ENCODE measurements at regions not wholly inside any gene's neighbourhood (a gene's known extent, or its start where the extent isn't known, plus 50 kb on each side); places are given as distances from the start of the nearest gene placed in this dataset.

DNA sequence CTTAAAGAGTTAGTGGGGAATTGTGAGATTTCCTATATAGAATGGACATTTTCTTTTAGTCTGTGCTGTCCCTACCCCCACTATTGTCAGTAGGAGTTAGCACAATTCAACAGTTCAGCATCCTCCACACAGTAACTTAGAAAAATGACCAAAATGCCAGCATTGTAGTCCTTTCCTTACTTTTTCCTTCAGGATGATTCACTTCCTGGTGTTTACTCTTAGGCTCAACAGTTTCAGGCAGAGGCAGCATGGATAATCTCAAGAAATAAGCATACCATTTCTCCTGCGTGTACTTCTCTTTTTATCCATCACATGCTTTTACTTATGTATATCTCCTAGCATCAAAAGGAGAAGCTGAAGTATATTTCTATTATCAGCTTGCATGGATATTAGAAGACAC, 683.4 kb downstream of the SLC16A7 start:
- Histone ChIP-seq H3K9me3 (ENCODE audit: control insufficient read depth, insufficient read depth, low read length) (no peaks in the 10 kb centered on the region; the same call in 1 of the 2 replicates), H3F3A (ENCODE audit: control insufficient read depth, insufficient read depth) (no peaks in the 10 kb centered on the region), H3K4me1 (ENCODE audit: control insufficient read depth, low read length) (no peaks in the 10 kb centered on the region), H3K4me3 (ENCODE audit: low read length) (no peak overlapping the region), H4K20me1 (ENCODE audit: control insufficient read depth, insufficient read depth, low read depth, low read length) (no peaks in the 10 kb centered on the region), H3K4me2 (ENCODE audit: low read length) (no peak overlapping the region), H3K27ac (ENCODE audit: low read depth, low read length) (no peak overlapping the region), H3K27me3 (ENCODE audit: control insufficient read depth, low read length) (no peaks in the 10 kb centered on the region), H3K79me2 (ENCODE audit: control insufficient read depth, low read length) (no peaks in the 10 kb centered on the region), H3K36me3 (ENCODE audit: control insufficient read depth, low read length) (no peaks in the 10 kb centered on the region), H3K9me2 (replicated peaks; ENCODE audit: control insufficient read depth, low read length) (no peaks in the 10 kb centered on the region)
- TF ChIP-seq EZH2phosphoT487 (IDR thresholded peaks at IDR 0.05; ENCODE audit: borderline replicate concordance, low read length) = no peak
- TF ChIP-seq, protein P1, sequence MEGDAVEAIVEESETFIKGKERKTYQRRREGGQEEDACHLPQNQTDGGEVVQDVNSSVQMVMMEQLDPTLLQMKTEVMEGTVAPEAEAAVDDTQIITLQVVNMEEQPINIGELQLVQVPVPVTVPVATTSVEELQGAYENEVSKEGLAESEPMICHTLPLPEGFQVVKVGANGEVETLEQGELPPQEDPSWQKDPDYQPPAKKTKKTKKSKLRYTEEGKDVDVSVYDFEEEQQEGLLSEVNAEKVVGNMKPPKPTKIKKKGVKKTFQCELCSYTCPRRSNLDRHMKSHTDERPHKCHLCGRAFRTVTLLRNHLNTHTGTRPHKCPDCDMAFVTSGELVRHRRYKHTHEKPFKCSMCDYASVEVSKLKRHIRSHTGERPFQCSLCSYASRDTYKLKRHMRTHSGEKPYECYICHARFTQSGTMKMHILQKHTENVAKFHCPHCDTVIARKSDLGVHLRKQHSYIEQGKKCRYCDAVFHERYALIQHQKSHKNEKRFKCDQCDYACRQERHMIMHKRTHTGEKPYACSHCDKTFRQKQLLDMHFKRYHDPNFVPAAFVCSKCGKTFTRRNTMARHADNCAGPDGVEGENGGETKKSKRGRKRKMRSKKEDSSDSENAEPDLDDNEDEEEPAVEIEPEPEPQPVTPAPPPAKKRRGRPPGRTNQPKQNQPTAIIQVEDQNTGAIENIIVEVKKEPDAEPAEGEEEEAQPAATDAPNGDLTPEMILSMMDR (IDR thresholded peaks at IDR 0.05; ENCODE audit: low read depth, low read length, poor library complexity, severe bottlenecking) = no peak

DNA sequence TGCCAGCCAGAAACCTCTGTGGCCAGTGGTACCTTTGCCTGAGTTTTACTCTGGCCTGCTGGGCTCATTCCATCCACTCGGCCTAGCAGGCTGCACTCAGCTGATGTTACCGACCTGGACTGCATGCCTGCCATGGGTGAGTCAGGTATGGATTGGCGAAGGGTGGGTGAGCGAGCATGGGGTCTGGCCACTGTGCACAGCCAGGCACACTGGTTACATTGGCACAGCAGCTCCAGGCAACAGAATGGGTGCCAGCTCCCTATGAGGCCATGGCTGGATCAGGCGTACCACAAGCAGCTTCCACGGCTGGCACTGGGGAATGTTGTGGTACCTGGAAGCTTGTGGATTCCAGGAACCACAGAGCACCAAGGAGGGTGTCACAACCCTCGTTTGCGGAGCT, 685.7 kb downstream of the SLC16A7 start:
- Histone ChIP-seq H3K9me2 (replicated peaks; ENCODE audit: control insufficient read depth, low read length) (no peaks in the 10 kb centered on the region), H3K36me3 (ENCODE audit: control insufficient read depth, low read length) (no peaks in the 10 kb centered on the region), H3K4me2 (ENCODE audit: low read length) (no peak overlapping the region), H3K79me2 (ENCODE audit: control insufficient read depth, low read length) (no peaks in the 10 kb centered on the region), H4K20me1 (ENCODE audit: control insufficient read depth, insufficient read depth, low read depth, low read length) (no peaks in the 10 kb centered on the region), H3F3A (ENCODE audit: control insufficient read depth, insufficient read depth) (no peaks in the 10 kb centered on the region), H3K4me3 (ENCODE audit: low read length) (no peak overlapping the region), H3K9me3 (ENCODE audit: control insufficient read depth, insufficient read depth, low read length) (no peaks in the 10 kb centered on the region; the same call in 1 of the 2 replicates), H3K27me3 (ENCODE audit: control insufficient read depth, low read length) (no peaks in the 10 kb centered on the region), H3K4me1 (ENCODE audit: control insufficient read depth, low read length) (no peaks in the 10 kb centered on the region), H3K27ac (ENCODE audit: low read depth, low read length) (no peak overlapping the region)
- TF ChIP-seq EZH2phosphoT487 (IDR thresholded peaks at IDR 0.05; ENCODE audit: borderline replicate concordance, low read length) = no peak
- TF ChIP-seq, protein P1 (IDR thresholded peaks at IDR 0.05; ENCODE audit: low read depth, low read length, poor library complexity, severe bottlenecking) = no peak

DNA sequence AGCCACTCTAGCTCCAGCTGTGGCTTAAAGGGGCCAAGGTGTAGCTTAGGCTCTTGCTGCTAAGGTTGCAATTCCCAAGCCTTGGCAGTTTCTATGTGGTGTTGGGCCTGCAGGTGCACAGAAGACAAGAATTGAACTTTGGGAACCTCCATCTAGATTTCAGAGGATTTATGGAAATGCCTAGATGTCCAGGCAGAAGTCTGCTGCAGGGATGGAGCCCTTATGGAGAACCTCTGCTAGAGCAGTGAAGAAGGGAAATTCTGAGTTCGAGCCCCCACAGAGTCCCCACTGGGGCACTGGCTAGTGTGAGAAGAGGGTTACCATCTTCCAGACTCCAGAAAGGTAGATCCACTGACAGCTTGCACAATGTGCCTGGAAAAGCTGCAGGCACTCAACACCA, 694.7 kb downstream of the SLC16A7 start:
- H3F3A ChIP-seq (ENCODE audit: control insufficient read depth, insufficient read depth) = no peaks in the 10 kb centered on the region
- no peaks in the 10 kb centered on the region for H3K36me3 ChIP-seq (ENCODE audit: control insufficient read depth, low read length)
- peaks cover 8% of the 10 kb centered on the region; the same call in 1 of the 2 replicates for H3K9me3 ChIP-seq (ENCODE audit: control insufficient read depth, insufficient read depth, low read length)
- no peaks in the 10 kb centered on the region for H3K27me3 ChIP-seq (ENCODE audit: control insufficient read depth, low read length)
- H3K4me1 ChIP-seq (ENCODE audit: control insufficient read depth, low read length) = no peaks in the 10 kb centered on the region
- no peak for TF ChIP-seq EZH2phosphoT487 (IDR thresholded peaks at IDR 0.05; ENCODE audit: borderline replicate concordance, low read length)
- TF ChIP-seq, protein P1 (IDR thresholded peaks at IDR 0.05; ENCODE audit: low read depth, low read length, poor library complexity, severe bottlenecking) = no peak
- no peak overlapping the region for H3K4me3 ChIP-seq (ENCODE audit: low read length)
- no peaks in the 10 kb centered on the region for H4K20me1 ChIP-seq (ENCODE audit: control insufficient read depth, insufficient read depth, low read depth, low read length)
- H3K4me2 ChIP-seq (ENCODE audit: low read length) = no peak overlapping the region
- H3K9me2 ChIP-seq (replicated peaks; ENCODE audit: control insufficient read depth, low read length) = no peaks in the 10 kb centered on the region
- no peak overlapping the region for H3K27ac ChIP-seq (ENCODE audit: low read depth, low read length)
- H3K79me2 ChIP-seq (ENCODE audit: control insufficient read depth, low read length) = no peaks in the 10 kb centered on the region

Data from DOHH2 (cell line).